SIG-M5 treated with dmso at 0.1 percent for 504 hours (cell line): ENCODE measurements at regions not wholly inside any gene's neighbourhood (a gene's known extent, or its start where the extent isn't known, plus 50 kb on each side); places are given as distances from the start of the nearest gene placed in this dataset.
"Not testable (repeated sequence)": the region's sequence is repeated elsewhere in the genome, so short reads cannot be mapped to it uniquely, and the experiment has no call there.

ENCODE experiments used
- DNase-seq: peaks from one replicate; lab custom pipeline; 2025; ENCODE audit not compliant: unreplicated experiment; lab: John Stamatoyannopoulos, UW

GRCh38 chr7:22066522-22066921 lies 120.8 kb upstream of the CDCA7L start:
- DNase-seq = no peak

- DNase-seq = no peak
These were observed 119.1 kb upstream of the CDCA7L start for GRCh38 chr7:22064816-22065215.

- no peak for DNase-seq
These were observed 116.1 kb upstream of the CDCA7L start for GRCh38 chr7:22061775-22062174.

GRCh38 chr7:22060863-22061262 lies 115.2 kb upstream of the CDCA7L start:
- no peak for DNase-seq

GRCh38 chr7:22060197-22060596 lies 114.5 kb upstream of the CDCA7L start:
- DNase-seq = no peak

GRCh38 chr7:22055226-22055625 lies 109.5 kb upstream of the CDCA7L start:
- DNase-seq = no peak

- DNase-seq = no peak
These were observed 107.1 kb upstream of the CDCA7L start for GRCh38 chr7:22052674-22053365.

- no peak for DNase-seq
These were observed 106.4 kb upstream of the CDCA7L start for GRCh38 chr7:22051886-22052673.

GRCh38 chr7:22049766-22050500 lies 104.2 kb upstream of the CDCA7L start:
- DNase-seq = no peak

GRCh38 chr7:22043367-22043766 lies 97.7 kb upstream of the CDCA7L start:
- DNase-seq = no peak

- no peak for DNase-seq
These were observed 95.4 kb upstream of the CDCA7L start for GRCh38 chr7:22040923-22041595.

GRCh38 chr7:22039670-22040069 lies 94.0 kb upstream of the CDCA7L start:
- DNase-seq = no peak

- DNase-seq = not testable (repeated sequence)
These were observed 86.7 kb upstream of the CDCA7L start for GRCh38 chr7:22032356-22032755.

GRCh38 chr7:22028656-22029055 lies 83.0 kb upstream of the CDCA7L start:
- not testable (repeated sequence) for DNase-seq

- no peak for DNase-seq
These were observed 81.8 kb upstream of the CDCA7L start for GRCh38 chr7:22027475-22027874.

- DNase-seq = no peak
These were observed 80.3 kb upstream of the CDCA7L start for GRCh38 chr7:22025983-22026382.

GRCh38 chr7:22025075-22025474 lies 79.4 kb upstream of the CDCA7L start:
- DNase-seq = no peak

- DNase-seq = no peak
These were observed 74.2 kb upstream of the CDCA7L start for GRCh38 chr7:22019931-22020330.

- no peak for DNase-seq
These were observed 70.8 kb upstream of the CDCA7L start for GRCh38 chr7:22016507-22016906.

GRCh38 chr7:22013711-22014110 lies 68.0 kb upstream of the CDCA7L start:
- no peak for DNase-seq

GRCh38 chr7:22008683-22009082 lies 63.0 kb upstream of the CDCA7L start:
- DNase-seq = no peak
